Heart right ventricle (tissue), 16 donors: ENCODE measurements at regions not wholly inside any gene's neighbourhood (a gene's known extent, or its start where the extent isn't known, plus 50 kb on each side); places are given as distances from the start of the nearest gene placed in this dataset.

Experiments
- ATAC-seq, 8 donors: fragments of 200-7000 bp; cut with Tn5 transposase; one replicate each; pipeline ENCODE4 v1.9.1; 2020; ENCODE audit warnings: mild to moderate bottlenecking in 8 of 8, moderate library complexity in 8 of 8, moderate number of reproducible peaks in 1 of 8
- DNase-seq, 2 donors: peaks; one replicate each; pipeline ENCODE4 v3.0.0-alpha.2; 2020
- H3K27ac ChIP-seq, 10 donors: fragments of 200-600 bp; sonication (generic) in 2 of 10; one replicate each; pipeline versions ENCODE4 v1.5.0 to v1.8.0; 2020 to 2022; ENCODE audit warnings: mild to moderate bottlenecking in 3 of 10
- H3K27me3 ChIP-seq, 7 donors: fragments of 200-600 bp; one replicate each; pipeline ENCODE4 v1.8.0; 2021 to 2022; ENCODE audit warnings: mild to moderate bottlenecking in 2 of 7
- H3K36me3 ChIP-seq, 9 donors: fragments of 200-600 bp; sonication (generic) in 1 of 9; one replicate each; pipeline versions ENCODE4 v1.5.0 to v1.8.0; 2020 to 2022; ENCODE audit warnings: mild to moderate bottlenecking in 2 of 9
- H3K4me1 ChIP-seq, 9 donors: fragments of 200-600 bp; sonication (generic) in 1 of 9; one replicate each; pipeline versions ENCODE4 v1.5.0 to v1.8.0; 2020 to 2022; ENCODE audit warnings: mild to moderate bottlenecking in 4 of 9
- H3K4me3 ChIP-seq, 10 donors: fragments of 200-600 bp; sonication (generic) in 2 of 10; one replicate each; pipeline versions ENCODE4 v1.5.0 to v1.8.0; 2020 to 2022; ENCODE audit warnings: mild to moderate bottlenecking in 7 of 10, moderate library complexity in 2 of 10
- H3K9me3 ChIP-seq, 11 donors: fragments of 200-600 bp in 10 of 11; sonication (generic) in 2 of 11; one replicate each; pipeline versions ENCODE4 v1.5.0 to v1.8.0; 2013 to 2022; ENCODE audit warnings: mild to moderate bottlenecking in 2 of 11, control low read depth in 1 of 11, moderate library complexity in 1 of 11
- WGBS, 2 donors: extraction: QIAGEN DNeasy Blood & Tissue Kit; methylation state at CpG; one replicate each; pipeline ENCODE4 v1.1.7; 2013; ENCODE audit warnings: inconsistent platforms in 1 of 2; 5-methylcytosine and 5-hydroxymethylcytosine counted together
- intact Hi-C, 10 donors: fragments of 100-400 bp; cut with DNase I; formaldehyde crosslinking; loops; one replicate each; pipeline versions ENCODE4 v1.11.1 to v1.14.2; 2022
- TF ChIP-seq, protein P1 (sequence below), 9 donors: fragments of 200-600 bp; sonication (generic) in 2 of 9; IDR thresholded peaks; one replicate each; pipeline versions ENCODE4 v1.5.0 to v1.8.0; 2021 to 2022; ENCODE audit warnings: antibody characterized with exemption in 9 of 9, mild to moderate bottlenecking in 5 of 9, moderate library complexity in 1 of 9
- donor health status: Arrhythmogenic right ventricular cardiomyopathy.
- donor health status: ischemic (EF 13 %, LVEDD 7.1; RV severe dilation, severe dysfunction).
- donor health status: healthy with polysubstance abuse.
- donor health status: DM: no; HTN: yes; CAD: no.
- donor health status: DM: no; HTN: no; CAD: no.
- donor health status: ischemic (EF 25% LVEDD 6.9; RV normal size, moderate dysfunction).
- donor health status: ischemic (EF 25% LVEDD 5.7; RV mildly dilated, moderate dysfunction).
- donor health status: healthy.
- donor health status: DM: yes; HTN: yes; CAD: no.
- donor health status: Ischemic cardiomyopathy.
- donor health status: ischemic (EF 35%, LVEDD 5.7; RV mildly dilated, moderate dysfunction).
- donor health status: nonischemic (EF 11% LVEDD 7.7; RV severe dilation, severe dysfunction).
- donor health status: DM: yes; HTN: yes; CAD: no.
- donor health status: PGD.
- donor health status: ischemic (EF 29% LVEDD 5.4; RV normal size, mild dysfunction).
- donor health status: nonischemic (EF 23%, LVEDD 6.1; RV moderate dilation, normal function).

GRCh38 chr7:49479936-49480544, 293.4 kb upstream of the VWC2 start:
- TF ChIP-seq, protein P1, sequence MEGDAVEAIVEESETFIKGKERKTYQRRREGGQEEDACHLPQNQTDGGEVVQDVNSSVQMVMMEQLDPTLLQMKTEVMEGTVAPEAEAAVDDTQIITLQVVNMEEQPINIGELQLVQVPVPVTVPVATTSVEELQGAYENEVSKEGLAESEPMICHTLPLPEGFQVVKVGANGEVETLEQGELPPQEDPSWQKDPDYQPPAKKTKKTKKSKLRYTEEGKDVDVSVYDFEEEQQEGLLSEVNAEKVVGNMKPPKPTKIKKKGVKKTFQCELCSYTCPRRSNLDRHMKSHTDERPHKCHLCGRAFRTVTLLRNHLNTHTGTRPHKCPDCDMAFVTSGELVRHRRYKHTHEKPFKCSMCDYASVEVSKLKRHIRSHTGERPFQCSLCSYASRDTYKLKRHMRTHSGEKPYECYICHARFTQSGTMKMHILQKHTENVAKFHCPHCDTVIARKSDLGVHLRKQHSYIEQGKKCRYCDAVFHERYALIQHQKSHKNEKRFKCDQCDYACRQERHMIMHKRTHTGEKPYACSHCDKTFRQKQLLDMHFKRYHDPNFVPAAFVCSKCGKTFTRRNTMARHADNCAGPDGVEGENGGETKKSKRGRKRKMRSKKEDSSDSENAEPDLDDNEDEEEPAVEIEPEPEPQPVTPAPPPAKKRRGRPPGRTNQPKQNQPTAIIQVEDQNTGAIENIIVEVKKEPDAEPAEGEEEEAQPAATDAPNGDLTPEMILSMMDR (IDR thresholded peaks at IDR 0.05): no peak
- no peak overlapping the region for H3K4me3 ChIP-seq
- no peaks in the 10 kb centered on the region for H3K36me3 ChIP-seq
- ATAC-seq (no peak), DNase-seq (no peak)
- peaks cover 0 to 8% (median 0%) of the 10 kb centered on the region in 9 donors for H3K4me1 ChIP-seq
- no peaks in the 10 kb centered on the region for H3K27me3 ChIP-seq
- 43 to 48% methylated on average over 4 of the region's 4 CpGs for WGBS, 2 donors
- H3K9me3 ChIP-seq: peaks cover 0 to 10% (median 0%) of the 10 kb centered on the region in 11 donors
- intact Hi-C loops: loop anchor here (5.0 to 10.0 kb wide), 11 partner anchors 145 to 385 kb away; no protein-coding TSS in a partner anchor
- no peak overlapping the region for H3K27ac ChIP-seq

GRCh38 chr7:49481075-49481474, 292.4 kb upstream of the VWC2 start:
- no peak for DNase-seq
- H3K27ac ChIP-seq: no peak overlapping the region
- H3K4me1 ChIP-seq: peaks cover 0 to 8% (median 0%) of the 10 kb centered on the region in 9 donors
- no peak for ATAC-seq
- H3K9me3 ChIP-seq: peaks cover 0 to 10% (median 0%) of the 10 kb centered on the region in 11 donors
- H3K36me3 ChIP-seq: no peaks in the 10 kb centered on the region
- intact Hi-C loops: loop anchor here (5.0 to 10.0 kb wide), 11 partner anchors 144 to 384 kb away; no protein-coding TSS in a partner anchor
- WGBS, 2 donors: 44 to 73% methylated on average over 1 of the region's 1 CpG
- TF ChIP-seq, protein P1 (IDR thresholded peaks at IDR 0.05): no peak
- H3K4me3 ChIP-seq: no peak overlapping the region
- H3K27me3 ChIP-seq: no peaks in the 10 kb centered on the region

DNA sequence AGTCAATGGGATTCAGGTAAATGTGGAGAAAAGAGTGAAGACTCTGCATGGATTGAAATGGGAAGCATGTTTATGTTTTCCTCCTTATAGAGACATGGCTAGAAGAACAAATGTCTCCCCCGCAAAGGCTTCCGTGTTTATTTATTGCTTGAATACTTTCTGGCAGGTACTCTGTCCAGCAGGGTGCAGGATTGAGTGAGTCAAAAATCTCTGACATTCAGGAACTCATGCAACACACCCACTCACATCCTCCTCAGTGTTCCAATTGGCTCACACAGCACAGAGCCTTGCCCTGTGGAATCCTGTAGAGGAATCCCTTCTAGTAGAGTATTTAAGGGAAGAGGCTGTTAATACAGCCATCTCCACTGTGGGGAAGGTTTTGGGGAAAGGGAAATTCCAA, 290.3 kb upstream of the VWC2 start:
- intact Hi-C loops: loop anchor here (2.0 to 10.0 kb wide), 12 partner anchors 142 to 382 kb away; no protein-coding TSS in a partner anchor
- ATAC-seq (peak in 5 of 8 donors; percentile 67 to 87 (median 76)), DNase-seq (peak in 1 of 2 donors; percentile 6)
- Histone ChIP-seq H3K4me3 (no peak overlapping the region), H3K9me3 (peaks cover 0 to 2% (median 0%) of the 10 kb centered on the region in 11 donors), H3K27ac (no peak overlapping the region), H3K4me1 (peaks cover 0 to 8% (median 0%) of the 10 kb centered on the region in 9 donors), H3K36me3 (no peaks in the 10 kb centered on the region), H3K27me3 (no peaks in the 10 kb centered on the region)
- TF ChIP-seq, protein P1 (IDR thresholded peaks at IDR 0.05): peak in 7 of 9 donors; percentile 11 to 60 (median 43)
- WGBS, 2 donors: 36 to 42% methylated on average over 2 of the region's 2 CpGs

DNA sequence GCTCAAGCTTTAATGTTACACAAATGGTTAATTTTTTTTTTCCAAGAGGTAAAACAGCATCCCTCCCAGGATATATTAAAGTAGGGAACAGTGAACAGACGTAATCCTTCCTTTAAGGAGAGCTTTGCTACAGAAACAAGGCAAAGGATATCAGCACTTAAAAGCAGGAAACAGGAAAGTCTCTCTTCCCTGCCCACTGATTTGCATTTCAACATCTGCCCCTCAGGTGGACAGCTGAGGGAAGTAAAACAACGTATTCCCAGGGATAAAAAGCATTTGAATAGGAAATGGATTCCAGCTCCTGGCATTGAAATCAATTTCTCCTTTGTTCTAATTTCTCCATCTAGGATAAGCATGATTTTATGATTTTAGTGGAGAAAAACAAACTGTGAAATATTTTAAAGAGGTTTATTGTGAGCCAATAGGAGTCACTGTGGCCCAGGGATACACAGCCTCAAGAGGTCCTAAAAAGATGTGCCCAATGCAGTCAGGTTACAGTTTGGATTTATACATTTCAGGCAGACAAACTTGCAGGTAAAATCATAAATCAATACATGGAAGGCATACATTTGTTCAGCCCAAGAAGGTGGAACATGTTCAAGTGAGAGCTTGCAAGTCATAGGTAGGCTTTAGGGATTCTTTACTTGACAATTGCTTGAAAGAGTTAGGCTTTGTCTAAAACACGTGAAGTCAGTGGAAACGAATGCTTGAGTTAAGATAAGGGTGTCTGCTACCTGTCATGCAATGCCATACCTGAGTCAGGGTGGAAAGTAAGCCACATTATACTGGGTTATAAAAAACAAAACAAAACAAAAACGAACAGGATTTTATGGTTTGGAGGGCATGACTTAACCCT, 286.2 kb upstream of the VWC2 start:
- Histone ChIP-seq H3K4me1 (no peaks in the 10 kb centered on the region), H3K27me3 (no peaks in the 10 kb centered on the region), H3K27ac (no peak overlapping the region), H3K9me3 (no peaks in the 10 kb centered on the region), H3K36me3 (no peaks in the 10 kb centered on the region), H3K4me3 (no peak overlapping the region)
- intact Hi-C loops: loop anchor here in 8 of 10 donors (5.0 to 10.0 kb wide), 8 partner anchors 138 to 378 kb away; no protein-coding TSS in a partner anchor
- WGBS, 2 donors: 15 to 32% methylated on average over 5 of the region's 5 CpGs
- ATAC-seq (no peak), DNase-seq (no peak)
- TF ChIP-seq, protein P1 (IDR thresholded peaks at IDR 0.05): peak in 4 of 9 donors; percentile 37 to 42 (median 40)
